Activated T-helper 17 cell treated with anti-CD3 and anti-CD28 coated beads, Interleukin-2, amount 50 U/mL, for 72 hours (primary cell): ENCODE measurements at regions not wholly inside any gene's neighbourhood (a gene's known extent, or its start where the extent isn't known, plus 50 kb on each side); places are given as distances from the start of the nearest gene placed in this dataset.
A peak's percentile ranks its signal among the peaks of the same experiment; 100 is the strongest.

ENCODE experiments used
- ATAC-seq: fragments of 150-1000 bp; cut with Tn5 transposase; replicated peaks from 2 replicates; pipeline ENCODE4 v1.10.0; 2021; ENCODE audit warnings: mild to moderate bottlenecking, moderate library complexity
- H3K27ac Mint-ChIP-seq: one replicate; pipeline ENCODE4 v1.8.0; 2022; ENCODE audit warnings: mixed read lengths
- H3K27me3 Mint-ChIP-seq: one replicate; pipeline ENCODE4 v1.8.0; 2022; ENCODE audit warnings: mixed read lengths
- H3K36me3 Mint-ChIP-seq: one replicate; pipeline ENCODE4 v1.8.0; 2022; ENCODE audit warnings: low read depth, mild to moderate bottlenecking, mixed read lengths
- H3K4me1 Mint-ChIP-seq: one replicate; pipeline ENCODE4 v1.8.0; 2022; ENCODE audit warnings: mixed read lengths
- H3K4me3 Mint-ChIP-seq: one replicate; pipeline ENCODE4 v1.8.0; 2022; ENCODE audit warnings: mild to moderate bottlenecking, mixed read lengths
- H3K9me3 Mint-ChIP-seq: one replicate; pipeline ENCODE4 v1.8.0; 2022; ENCODE audit warnings: mixed read lengths

GRCh38 chr14:36083317-36083716 is 93.2 kb downstream of the PTCSC3 start:
- Mint-ChIP-seq H3K9me3 (peaks cover 3% of the 10 kb centered on the region), H3K27ac (no peak overlapping the region), H3K4me1 (no peaks in the 10 kb centered on the region), H3K4me3 (no peak overlapping the region), H3K36me3 (no peaks in the 10 kb centered on the region), H3K27me3 (peaks cover 27% of the 10 kb centered on the region)
- ATAC-seq, result no peak

- H3K27ac Mint-ChIP-seq, result no peak overlapping the region
- no peaks in the 10 kb centered on the region for H3K36me3 Mint-ChIP-seq
- no peak overlapping the region for H3K4me3 Mint-ChIP-seq
- H3K27me3 Mint-ChIP-seq, result peaks cover 26% of the 10 kb centered on the region
- H3K4me1 Mint-ChIP-seq, result no peaks in the 10 kb centered on the region
- no peak for ATAC-seq
- H3K9me3 Mint-ChIP-seq, result no peaks in the 10 kb centered on the region
Measured at GRCh38 chr14:36078080-36078479, 98.4 kb downstream of the PTCSC3 start.

- Mint-ChIP-seq H3K27me3 (peaks cover 36% of the 10 kb centered on the region), H3K36me3 (no peaks in the 10 kb centered on the region), H3K4me3 (no peak overlapping the region), H3K4me1 (no peaks in the 10 kb centered on the region), H3K9me3 (no peaks in the 10 kb centered on the region), H3K27ac (no peak overlapping the region)
- ATAC-seq, result no peak
Measured at GRCh38 chr14:36076197-36076596, 100.3 kb downstream of the PTCSC3 start.

- H3K27me3 Mint-ChIP-seq, result peaks cover 40% of the 10 kb centered on the region
- H3K9me3 Mint-ChIP-seq, result no peaks in the 10 kb centered on the region
- no peaks in the 10 kb centered on the region for H3K4me1 Mint-ChIP-seq
- H3K4me3 Mint-ChIP-seq, result no peak overlapping the region
- no peaks in the 10 kb centered on the region for H3K36me3 Mint-ChIP-seq
- no peak overlapping the region for H3K27ac Mint-ChIP-seq
- ATAC-seq, result no peak
Measured at GRCh38 chr14:36075203-36075602, 101.3 kb downstream of the PTCSC3 start.

GRCh38 chr14:36070720-36071043 is 105.8 kb downstream of the PTCSC3 start:
- Mint-ChIP-seq H3K27me3 (peaks cover 25% of the 10 kb centered on the region), H3K27ac (no peak overlapping the region), H3K9me3 (no peaks in the 10 kb centered on the region), H3K36me3 (no peaks in the 10 kb centered on the region), H3K4me1 (no peaks in the 10 kb centered on the region), H3K4me3 (no peak overlapping the region)
- no peak for ATAC-seq

- H3K36me3 Mint-ChIP-seq, result no peaks in the 10 kb centered on the region
- H3K27me3 Mint-ChIP-seq, result peaks cover 24% of the 10 kb centered on the region
- ATAC-seq, result peak; percentile 55
- H3K27ac Mint-ChIP-seq, result no peak overlapping the region
- no peaks in the 10 kb centered on the region for H3K9me3 Mint-ChIP-seq
- no peaks in the 10 kb centered on the region for H3K4me1 Mint-ChIP-seq
- no peak overlapping the region for H3K4me3 Mint-ChIP-seq
Measured at GRCh38 chr14:36070031-36070719, 106.3 kb downstream of the PTCSC3 start.

- Mint-ChIP-seq H3K9me3 (no peaks in the 10 kb centered on the region), H3K4me3 (no peak overlapping the region), H3K27me3 (peaks cover 24% of the 10 kb centered on the region), H3K36me3 (no peaks in the 10 kb centered on the region), H3K4me1 (no peaks in the 10 kb centered on the region), H3K27ac (no peak overlapping the region)
- peak; percentile 65 for ATAC-seq
Measured at GRCh38 chr14:36069535-36069900, 107.0 kb downstream of the PTCSC3 start.

- H3K36me3 Mint-ChIP-seq, result no peaks in the 10 kb centered on the region
- no peak overlapping the region for H3K27ac Mint-ChIP-seq
- no peaks in the 10 kb centered on the region for H3K4me1 Mint-ChIP-seq
- no peaks in the 10 kb centered on the region for H3K9me3 Mint-ChIP-seq
- no peak overlapping the region for H3K4me3 Mint-ChIP-seq
- ATAC-seq, result no peak
- peaks cover 24% of the 10 kb centered on the region for H3K27me3 Mint-ChIP-seq
Measured at GRCh38 chr14:36068777-36069534, 107.6 kb downstream of the PTCSC3 start.

- Mint-ChIP-seq H3K4me1 (no peaks in the 10 kb centered on the region), H3K27me3 (peaks cover 27% of the 10 kb centered on the region), H3K36me3 (no peaks in the 10 kb centered on the region), H3K9me3 (no peaks in the 10 kb centered on the region), H3K27ac (no peak overlapping the region), H3K4me3 (no peak overlapping the region)
- no peak for ATAC-seq
Measured at GRCh38 chr14:36067428-36068187, 108.9 kb downstream of the PTCSC3 start.

GRCh38 chr14:36066636-36067035 is 109.9 kb downstream of the PTCSC3 start:
- Mint-ChIP-seq H3K4me1 (no peaks in the 10 kb centered on the region), H3K4me3 (no peak overlapping the region), H3K9me3 (no peaks in the 10 kb centered on the region), H3K27ac (no peak overlapping the region), H3K27me3 (peaks cover 26% of the 10 kb centered on the region), H3K36me3 (no peaks in the 10 kb centered on the region)
- no peak for ATAC-seq

- ATAC-seq, result no peak
- H3K27ac Mint-ChIP-seq, result no peak overlapping the region
- H3K4me1 Mint-ChIP-seq, result no peaks in the 10 kb centered on the region
- H3K4me3 Mint-ChIP-seq, result no peak overlapping the region
- no peaks in the 10 kb centered on the region for H3K36me3 Mint-ChIP-seq
- H3K9me3 Mint-ChIP-seq, result no peaks in the 10 kb centered on the region
- peaks cover 18% of the 10 kb centered on the region for H3K27me3 Mint-ChIP-seq
Measured at GRCh38 chr14:36065831-36066230, 110.7 kb downstream of the PTCSC3 start.

- no peak for ATAC-seq
- Mint-ChIP-seq H3K27ac (no peak overlapping the region), H3K9me3 (no peaks in the 10 kb centered on the region), H3K4me3 (no peak overlapping the region), H3K4me1 (no peaks in the 10 kb centered on the region), H3K36me3 (no peaks in the 10 kb centered on the region), H3K27me3 (peaks cover 21% of the 10 kb centered on the region)
Measured at GRCh38 chr14:36059531-36059930, 117.0 kb downstream of the PTCSC3 start.

GRCh38 chr14:36057452-36058116 is 118.9 kb downstream of the PTCSC3 start:
- Mint-ChIP-seq H3K27me3 (peaks cover 15% of the 10 kb centered on the region), H3K9me3 (no peaks in the 10 kb centered on the region), H3K4me3 (no peak overlapping the region), H3K36me3 (no peaks in the 10 kb centered on the region), H3K27ac (no peak overlapping the region), H3K4me1 (no peaks in the 10 kb centered on the region)
- no peak for ATAC-seq

GRCh38 chr14:36056845-36057244 is 119.7 kb downstream of the PTCSC3 start:
- H3K4me3 Mint-ChIP-seq, result no peak overlapping the region
- no peak for ATAC-seq
- H3K27me3 Mint-ChIP-seq, result peaks cover 16% of the 10 kb centered on the region
- no peaks in the 10 kb centered on the region for H3K36me3 Mint-ChIP-seq
- no peak overlapping the region for H3K27ac Mint-ChIP-seq
- no peaks in the 10 kb centered on the region for H3K9me3 Mint-ChIP-seq
- no peaks in the 10 kb centered on the region for H3K4me1 Mint-ChIP-seq
